HCT116 (cell line): ENCODE measurements at regions not wholly inside any gene's neighbourhood (a gene's known extent, or its start where the extent isn't known, plus 50 kb on each side); places are given as distances from the start of the nearest gene placed in this dataset.

Experiments
- ATAC-seq: fragments of 200-7000 bp; cut with Tn5 transposase; 2 replicates; pipeline ENCODE4 v1.9.1; 2020; ENCODE audit warnings: mild to moderate bottlenecking, moderate library complexity
- BruUV-seq: library from RNA; stranded (reverse); fragments of 400-500 nt; replicated peaks from 2 replicates; lab custom pipeline; 2021; lab: Mats Ljungman, UMichigan
- CTCF ChIA-PET: fragments of 300-600 bp; sonication (Branson Sonifier 250); formaldehyde crosslinking; loops from one replicate; lab custom pipeline; 2021; ENCODE audit warnings: antibody characterized with exemption; lab: Charles Lee
- POLR2A ChIA-PET: fragments of 300-600, 350-600 bp; sonication (Branson Sonifier 250); formaldehyde crosslinking; loops from one replicate; lab custom pipeline; 2021; ENCODE audit warnings: antibody characterized with exemption; lab: Charles Lee
- RAD21 ChIA-PET, 2 experiments: fragments of 300-600 bp; sonication (Branson Sonifier 250); formaldehyde crosslinking; loops; one replicate each; lab custom pipeline; 2023; ENCODE audit warnings: low total read pairs in 2 of 2; ENCODE audit not compliant: uncharacterized antibody in 2 of 2, unreplicated experiment in 2 of 2, low non-redundant PET in 1 of 2; lab: Charles Lee
- DNase-seq: peaks from one replicate; pipeline ENCODE4 v3.0.0-alpha.2; 2010; ENCODE audit warnings: low read depth, low spot score
- H2AFZ ChIP-seq: fragments of 200-600 bp; shearing (Covaris generic), sonication (generic); 2 replicates; pipeline ENCODE4 v1.6.1; 2017; ENCODE audit warnings: low read depth, mixed run types, mixed read lengths, antibody characterized with exemption, low read length; ENCODE audit not compliant: poor library complexity, severe bottlenecking
- H3K27ac ChIP-seq: 2 replicates; pipeline ENCODE4 v1.5.1; 2012; ENCODE audit warnings: low read depth, low read length
- H3K27me3 ChIP-seq: fragments of 200-600 bp; sonication (generic); 2 replicates; pipeline ENCODE4 v1.6.1; 2016; ENCODE audit warnings: mixed run types, low read length, mixed read lengths; ENCODE audit not compliant: insufficient read depth
- H3K36me3 ChIP-seq, 2 experiments: fragments of 200-500 bp in 1 of 2; fragments of 200-600 bp in 1 of 2; sonication (Bioruptor generic) in 1 of 2; sonication (generic) in 1 of 2; 2 replicates each; pipeline versions ENCODE4 v1.5.1 to v1.6.1; 2014 to 2016; ENCODE audit warnings: low read length in 2 of 2, inconsistent platforms in 1 of 2, mixed read lengths in 1 of 2, mixed run types in 1 of 2; ENCODE audit not compliant: insufficient read depth in 2 of 2, control insufficient read depth in 1 of 2
- H3K4me1 ChIP-seq, 2 experiments: fragments of 200-600 bp in 1 of 2; sonication (generic) in 1 of 2; 2 replicates each; pipeline versions ENCODE4 v1.5.1 to v1.6.1; 2012 to 2017; ENCODE audit warnings: low read length in 2 of 2, inconsistent platforms in 1 of 2, mild to moderate bottlenecking in 1 of 2, mixed read lengths in 1 of 2, mixed run types in 1 of 2, moderate library complexity in 1 of 2; ENCODE audit not compliant: insufficient read depth in 2 of 2, control insufficient read depth in 1 of 2
- H3K4me2 ChIP-seq: fragments of 200-600 bp; sonication (generic); 2 replicates; pipeline ENCODE4 v1.6.1; 2017; ENCODE audit warnings: mixed run types, low read length, mixed read lengths
- H3K4me3 ChIP-seq, 2 experiments: fragments of 200-600 bp in 1 of 2; sonication (generic) in 1 of 2; replicated peaks in 1 of 2; 2 replicates each; pipeline ENCODE4 v1.5.1; 2011 to 2016; ENCODE audit warnings: low read length in 2 of 2, control low read depth in 1 of 2, low read depth in 1 of 2, mild to moderate bottlenecking in 1 of 2, mixed read lengths in 1 of 2, mixed run types in 1 of 2
- H3K79me2 ChIP-seq: fragments of 200-600 bp; sonication (generic); 2 replicates; pipeline ENCODE4 v1.6.1; 2017; ENCODE audit warnings: mild to moderate bottlenecking, mixed run types, low read length, moderate library complexity, mixed read lengths; ENCODE audit not compliant: insufficient read depth
- H3K9ac ChIP-seq: fragments of 200-600 bp; sonication (generic); 2 replicates; pipeline ENCODE4 v1.6.1; 2016; ENCODE audit warnings: low read length, mixed read lengths
- H3K9me2 ChIP-seq: fragments of 200-600 bp; sonication (generic), shearing (Covaris generic); 2 replicates; pipeline ENCODE4 v1.6.1; 2017; ENCODE audit warnings: mixed run types, mild to moderate bottlenecking, moderate library complexity; ENCODE audit not compliant: insufficient read depth
- H3K9me3 ChIP-seq, 2 experiments: fragments of 200-500 bp in 1 of 2; fragments of 200-600 bp in 1 of 2; sonication (Bioruptor generic) in 1 of 2; sonication (generic) in 1 of 2; 2 replicates each; pipeline ENCODE4 v1.6.1; 2014 to 2017; ENCODE audit warnings: low read length in 2 of 2, mixed read lengths in 2 of 2, inconsistent platforms in 1 of 2, low read depth in 1 of 2, mild to moderate bottlenecking in 1 of 2, mixed run types in 1 of 2, moderate library complexity in 1 of 2; ENCODE audit not compliant: control insufficient read depth in 1 of 2, insufficient read depth in 1 of 2
- H4K20me1 ChIP-seq: fragments of 200-600 bp; sonication (generic), shearing (Covaris generic); 2 replicates; pipeline ENCODE4 v1.6.1; 2017; ENCODE audit warnings: mixed run types, mild to moderate bottlenecking, moderate library complexity; ENCODE audit not compliant: insufficient read depth
- ATF3 ChIP-seq: IDR thresholded peaks from 2 replicates; pipeline ENCODE4 v1.6.1; 2012
- CBX3 ChIP-seq: IDR thresholded peaks from 2 replicates; pipeline ENCODE4 v1.6.1; 2012; ENCODE audit warnings: low read depth
- CEBPB ChIP-seq: IDR thresholded peaks from 2 replicates; pipeline ENCODE4 v1.6.1; 2012; ENCODE audit warnings: low read depth
- EZH2 ChIP-seq: fragments of 200-600 bp; sonication (generic); IDR thresholded peaks from 2 replicates; pipeline ENCODE4 v1.6.1; 2017; ENCODE audit warnings: antibody characterized with exemption, mixed run types
- EZH2phosphoT487 ChIP-seq: fragments of 200-600 bp; IDR thresholded peaks from 2 replicates; pipeline ENCODE4 v1.6.1; 2018; ENCODE audit warnings: antibody characterized with exemption, borderline replicate concordance
- FOSL1 ChIP-seq: IDR thresholded peaks from 2 replicates; pipeline ENCODE4 v1.6.1; 2012; ENCODE audit warnings: low read depth
- JUND ChIP-seq: IDR thresholded peaks from 2 replicates; pipeline ENCODE4 v1.6.1; 2012
- MAX ChIP-seq: IDR thresholded peaks from 2 replicates; pipeline ENCODE4 v1.6.1; 2012
- POLR2AphosphoS5 ChIP-seq: IDR thresholded peaks from 2 replicates; pipeline ENCODE4 v1.6.1; 2011; ENCODE audit warnings: mild to moderate bottlenecking, low read depth, low read length, moderate library complexity
- RAD21 ChIP-seq: IDR thresholded peaks from 2 replicates; pipeline ENCODE4 v1.6.1; 2012; ENCODE audit warnings: low read depth, mild to moderate bottlenecking
- REST ChIP-seq: IDR thresholded peaks from 2 replicates; pipeline ENCODE4 v1.6.1; 2012; ENCODE audit warnings: low read depth
- SIN3A ChIP-seq: IDR thresholded peaks from 2 replicates; pipeline ENCODE4 v1.6.1; 2012; ENCODE audit warnings: low read depth
- SP1 ChIP-seq: IDR thresholded peaks from 2 replicates; pipeline ENCODE4 v1.6.1; 2012; ENCODE audit warnings: low read depth
- SRF ChIP-seq: IDR thresholded peaks from 2 replicates; pipeline ENCODE4 v1.6.1; 2012; ENCODE audit warnings: low read depth
- TCF7L2 ChIP-seq: IDR thresholded peaks from 2 replicates; pipeline ENCODE4 v1.7.0; 2011; ENCODE audit warnings: borderline replicate concordance, inconsistent platforms; ENCODE audit not compliant: insufficient read depth, insufficient read length; ENCODE audit errors: extremely low read depth
- YY1 ChIP-seq: IDR thresholded peaks from 2 replicates; pipeline ENCODE4 v1.6.1; 2011; ENCODE audit warnings: low read length, low read depth, moderate library complexity, mild to moderate bottlenecking; ENCODE audit not compliant: insufficient replicate concordance; ENCODE audit errors: extremely low read depth
- ZFX ChIP-seq: fragments of 450-650 bp; IDR thresholded peaks from 2 replicates; pipeline ENCODE4 v1.6.1; 2017
- intact Hi-C: fragments of 100-400 bp; cut with micrococcal nuclease; formaldehyde crosslinking; loops from 2 replicates; pipeline ENCODE4 v1.10.0; 2022

- no peak overlapping the region for H3K9ac ChIP-seq
- H3K9me2 ChIP-seq: no peaks in the 10 kb centered on the region
- H3K27me3 ChIP-seq: no peaks in the 10 kb centered on the region
- TF ChIP-seq YY1 (no peak), SIN3A (no peak), CEBPB (no peak), EZH2phosphoT487 (no peak), ATF3 (no peak), SP1 (no peak), TCF7L2 (no peak), ZFX (no peak)
- H2AFZ ChIP-seq: no peak overlapping the region
- no peak overlapping the region for H3K4me2 ChIP-seq
- no peaks in the 10 kb centered on the region for H3K4me1 ChIP-seq
- intact Hi-C loops: no loop called here
- no peak overlapping the region for H3K4me3 ChIP-seq
- H3K36me3 ChIP-seq: no peaks in the 10 kb centered on the region
- BruUV-seq: no TSS peak
- DNase-seq: no peak
- no peaks in the 10 kb centered on the region for H4K20me1 ChIP-seq
- H3K9me3 ChIP-seq: no peaks in the 10 kb centered on the region
- no peaks in the 10 kb centered on the region for H3K79me2 ChIP-seq
- ATAC-seq: no peak
- RAD21 ChIA-PET: no interaction called here
- H3K27ac ChIP-seq: no peak overlapping the region
- CTCF ChIA-PET: no interaction called here
- POLR2A ChIA-PET: no interaction called here
Observed at GRCh38 chr9:105950894-105951293, 256.6 kb downstream of the TMEM38B start.

- H3K27ac ChIP-seq: no peak overlapping the region
- H3K27me3 ChIP-seq: 0 out of 2 replicates have a peak, but pooled peaks cover 1% of the 10 kb centered on the region
- no peak overlapping the region for H3K4me2 ChIP-seq
- H3K9ac ChIP-seq: no peak overlapping the region
- DNase-seq (no peak), ATAC-seq (no peak)
- H3K36me3 ChIP-seq: no peaks in the 10 kb centered on the region
- H4K20me1 ChIP-seq: no peaks in the 10 kb centered on the region
- TF ChIP-seq JUND (no peak), MAX (no peak), EZH2 (no peak), FOSL1 (no peak), SP1 (no peak), SRF (no peak), ZFX (no peak), TCF7L2 (no peak), RAD21 (no peak), POLR2AphosphoS5 (no peak), SIN3A (no peak), CBX3 (no peak), REST (no peak)
- CTCF ChIA-PET: no interaction called here
- no peaks in the 10 kb centered on the region for H3K79me2 ChIP-seq
- H3K4me1 ChIP-seq: no peaks in the 10 kb centered on the region
- H2AFZ ChIP-seq: no peak overlapping the region
- RAD21 ChIA-PET: no interaction called here
- H3K4me3 ChIP-seq: no peak overlapping the region
- POLR2A ChIA-PET: no interaction called here
- no peaks in the 10 kb centered on the region for H3K9me3 ChIP-seq
- intact Hi-C loops: no loop called here
- no peaks in the 10 kb centered on the region for H3K9me2 ChIP-seq
- BruUV-seq: no TSS peak
Observed at GRCh38 chr9:105954517-105954916, 260.2 kb downstream of the TMEM38B start.
